DOHH2 (cell line): ENCODE measurements at regions not wholly inside any gene's neighbourhood (a gene's known extent, or its start where the extent isn't known, plus 50 kb on each side); places are given as distances from the start of the nearest gene placed in this dataset.

Source experiments
- H3F3A ChIP-seq: fragments of 200-600 bp; sonication (generic), shearing (Covaris generic); 2 replicates; pipeline ENCODE4 v1.6.0; 2016; ENCODE audit warnings: antibody characterized with exemption, mild to moderate bottlenecking; ENCODE audit not compliant: control insufficient read depth, insufficient read depth
- H3K27ac ChIP-seq: fragments of 200-600 bp; sonication (generic); 2 replicates; pipeline ENCODE4 v1.5.1; 2014; ENCODE audit warnings: low read depth, mild to moderate bottlenecking, low read length, moderate library complexity
- H3K27me3 ChIP-seq: fragments of 200-600 bp; sonication (generic); 2 replicates; pipeline ENCODE4 v1.6.1; 2014; ENCODE audit warnings: mild to moderate bottlenecking, low read length, mixed read lengths; ENCODE audit not compliant: control insufficient read depth
- H3K36me3 ChIP-seq: fragments of 200-600 bp; sonication (generic); 2 replicates; pipeline ENCODE4 v1.6.1; 2014; ENCODE audit warnings: mild to moderate bottlenecking, low read length, moderate library complexity, mixed read lengths; ENCODE audit not compliant: control insufficient read depth
- H3K4me1 ChIP-seq: fragments of 200-600 bp; sonication (generic); 2 replicates; pipeline ENCODE4 v1.6.1; 2014; ENCODE audit warnings: mild to moderate bottlenecking, low read length, mixed read lengths; ENCODE audit not compliant: control insufficient read depth
- H3K4me2 ChIP-seq: fragments of 200-600 bp; sonication (generic); 2 replicates; pipeline ENCODE4 v1.6.0; 2014; ENCODE audit warnings: mild to moderate bottlenecking, low read length, moderate library complexity
- H3K4me3 ChIP-seq: fragments of 200-600 bp; sonication (generic); 2 replicates; pipeline ENCODE4 v1.5.1; 2014; ENCODE audit warnings: mild to moderate bottlenecking, low read length, mixed read lengths
- H3K79me2 ChIP-seq: fragments of 200-600 bp; sonication (generic); 2 replicates; pipeline ENCODE4 v1.6.1; 2014; ENCODE audit warnings: mild to moderate bottlenecking, low read length, mixed read lengths; ENCODE audit not compliant: control insufficient read depth
- H3K9me2 ChIP-seq: fragments of 200-600 bp; sonication (generic); replicated peaks from 2 replicates; pipeline ENCODE4 v1.6.1; 2014; ENCODE audit warnings: mild to moderate bottlenecking, low read length, mixed read lengths; ENCODE audit not compliant: control insufficient read depth
- H3K9me3 ChIP-seq: fragments of 200-600 bp; sonication (generic); 2 replicates; pipeline ENCODE4 v1.6.1; 2014; ENCODE audit warnings: antibody characterized with exemption, low read length, mixed read lengths; ENCODE audit not compliant: control insufficient read depth, insufficient read depth
- H4K20me1 ChIP-seq: fragments of 200-600 bp; sonication (generic); 2 replicates; pipeline ENCODE4 v1.6.0; 2014; ENCODE audit warnings: low read depth, mild to moderate bottlenecking, antibody characterized with exemption, low read length, moderate library complexity; ENCODE audit not compliant: control insufficient read depth, insufficient read depth
- CTCF ChIP-seq: fragments of 200-600 bp; sonication (generic); IDR thresholded peaks from one replicate; pipeline ENCODE4 v1.5.1; 2014; ENCODE audit warnings: antibody characterized with exemption, mild to moderate bottlenecking, low read depth, low read length; ENCODE audit not compliant: poor library complexity, severe bottlenecking
- EZH2phosphoT487 ChIP-seq: fragments of 200-600 bp; sonication (generic); IDR thresholded peaks from 2 replicates; pipeline ENCODE4 v1.6.1; 2017; ENCODE audit warnings: borderline replicate concordance, mild to moderate bottlenecking, antibody characterized with exemption, low read length, moderate library complexity, mixed read lengths

- TF ChIP-seq EZH2phosphoT487: no peak
- no peak for TF ChIP-seq CTCF
- no peaks in the 10 kb centered on the region for H3F3A ChIP-seq
- H3K79me2 ChIP-seq: no peaks in the 10 kb centered on the region
- no peaks in the 10 kb centered on the region for H3K4me1 ChIP-seq
- no peaks in the 10 kb centered on the region for H3K36me3 ChIP-seq
- no peak overlapping the region for H3K4me2 ChIP-seq
- no peaks in the 10 kb centered on the region for H4K20me1 ChIP-seq
- no peaks in the 10 kb centered on the region for H3K9me2 ChIP-seq
- H3K27ac ChIP-seq: no peak overlapping the region
- no peaks in the 10 kb centered on the region for H3K27me3 ChIP-seq
- no peaks in the 10 kb centered on the region for H3K9me3 ChIP-seq
- H3K4me3 ChIP-seq: no peak overlapping the region
Observed at GRCh38 chr5:63111891-63112290, 533.3 kb downstream of the LRRC70 start.

GRCh38 chr5:63101870-63102269 is 523.3 kb downstream of the LRRC70 start:
- Histone ChIP-seq H3K36me3 (no peaks in the 10 kb centered on the region), H3K27me3 (no peaks in the 10 kb centered on the region), H4K20me1 (no peaks in the 10 kb centered on the region), H3F3A (no peaks in the 10 kb centered on the region), H3K4me3 (no peak overlapping the region), H3K4me2 (no peak overlapping the region), H3K27ac (no peak overlapping the region), H3K79me2 (no peaks in the 10 kb centered on the region), H3K9me3 (no peaks in the 10 kb centered on the region), H3K9me2 (no peaks in the 10 kb centered on the region), H3K4me1 (no peaks in the 10 kb centered on the region)
- TF ChIP-seq EZH2phosphoT487 (no peak), CTCF (no peak)

- H3K27ac ChIP-seq: no peak overlapping the region
Observed at GRCh38 chr5:63097286-63097685, 518.7 kb downstream of the LRRC70 start.

More at GRCh38 chr5:63097286-63097685, 518.7 kb downstream of the LRRC70 start:
- Histone ChIP-seq H3K79me2 (no peaks in the 10 kb centered on the region), H4K20me1 (no peaks in the 10 kb centered on the region), H3F3A (no peaks in the 10 kb centered on the region), H3K4me2 (no peak overlapping the region), H3K36me3 (no peaks in the 10 kb centered on the region), H3K27me3 (no peaks in the 10 kb centered on the region), H3K4me1 (no peaks in the 10 kb centered on the region), H3K4me3 (no peak overlapping the region), H3K9me2 (no peaks in the 10 kb centered on the region), H3K9me3 (no peaks in the 10 kb centered on the region)
- TF ChIP-seq CTCF (no peak), EZH2phosphoT487 (no peak)
